GM19328 (cell line): ENCODE measurements at regions not wholly inside any gene's neighbourhood (a gene's known extent, or its start where the extent isn't known, plus 50 kb on each side); places are given as distances from the start of the nearest gene placed in this dataset.

ENCODE experiments used
- ATAC-seq: cut with Tn5 transposase; IDR thresholded peaks from one replicate; pipeline ENCODE4 v1.9.1; 2021; ENCODE audit warnings: mild to moderate bottlenecking, moderate library complexity; ENCODE audit not compliant: unreplicated experiment

DNA sequence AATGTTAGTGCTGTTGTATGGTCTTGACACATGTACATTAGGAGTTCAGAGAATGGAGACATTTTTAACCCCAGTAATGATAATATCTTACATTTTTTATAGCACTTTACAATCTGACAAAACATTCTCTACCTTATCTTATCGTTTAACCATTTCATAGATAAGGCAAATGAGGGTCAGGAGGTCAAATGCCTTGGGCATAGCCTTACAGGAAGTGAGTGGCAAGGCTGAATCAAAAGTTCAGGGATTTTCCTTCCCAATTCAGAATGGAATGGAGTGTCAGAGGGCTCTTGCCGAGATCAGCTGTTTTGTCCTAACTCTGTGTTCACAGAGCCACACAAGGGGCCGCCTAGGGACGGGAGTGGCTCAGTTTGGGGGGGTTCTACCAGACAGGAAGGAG, 57.6 kb upstream of the AK4 start:
- no peak for ATAC-seq

DNA sequence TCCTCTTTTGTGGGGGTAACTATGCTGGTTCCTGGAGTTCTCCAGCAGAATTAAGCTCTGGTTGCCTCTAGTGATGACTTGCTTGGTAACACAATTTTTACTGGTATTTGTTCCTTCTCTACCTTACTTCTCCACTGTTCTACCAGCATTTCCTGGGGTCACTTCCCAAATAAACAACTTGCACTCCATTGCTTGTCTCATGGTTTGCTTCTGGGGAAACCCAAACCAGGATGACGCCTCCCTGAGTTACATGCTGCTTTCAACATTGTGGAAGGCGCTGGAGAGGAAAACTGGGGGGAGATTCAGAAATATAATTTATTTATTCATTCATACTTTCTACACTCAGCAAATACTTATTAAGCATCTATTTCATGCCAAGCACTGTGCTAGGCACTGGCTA, 55.3 kb upstream of the AK4 start:
- ATAC-seq = no peak

- no peak for ATAC-seq
Measured at GRCh38 chr1:65097076-65097475, 50.9 kb upstream of the AK4 start.
